Uterus (tissue), 2 donors: ENCODE measurements at regions not wholly inside any gene's neighbourhood (a gene's known extent, or its start where the extent isn't known, plus 50 kb on each side); places are given as distances from the start of the nearest gene placed in this dataset.

ENCODE experiments used
- POLR2A ChIP-seq, 2 donors: fragments of 450-650 bp; IDR thresholded peaks; one replicate each; pipeline ENCODE4 v1.6.1; 2016; ENCODE audit warnings: antibody characterized with exemption in 2 of 2, mild to moderate bottlenecking in 1 of 2, moderate library complexity in 1 of 2
- TF ChIP-seq, protein P1 (sequence below), 4 experiments: fragments of 200-600 bp in 2 of 4; fragments of 450-650 bp in 2 of 4; sonication (generic) in 2 of 4; IDR thresholded peaks; one replicate each; pipeline ENCODE4 v1.5.1; 2016 to 2019; ENCODE audit warnings: antibody characterized with exemption in 4 of 4, mild to moderate bottlenecking in 2 of 4, moderate library complexity in 1 of 4

DNA sequence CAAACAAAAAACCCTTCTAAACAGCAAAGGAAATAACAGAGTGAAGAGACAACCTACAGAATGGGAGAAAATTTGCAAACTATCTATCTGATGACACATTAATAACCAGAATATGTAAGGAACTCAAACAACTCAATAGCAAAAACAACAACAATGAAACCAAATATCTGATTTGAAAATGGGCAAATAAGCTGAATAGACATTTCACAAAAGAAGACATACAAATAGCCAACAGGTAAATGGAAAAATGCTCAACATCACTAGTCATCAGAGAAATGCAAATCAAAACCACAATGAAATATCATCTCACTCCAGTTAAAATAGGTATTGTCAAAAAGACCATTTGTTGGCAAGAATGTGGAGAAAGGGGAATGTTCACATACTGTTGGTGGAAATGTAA lies 57.6 kb upstream of the RC3H1 start:
- TF ChIP-seq, protein P1, sequence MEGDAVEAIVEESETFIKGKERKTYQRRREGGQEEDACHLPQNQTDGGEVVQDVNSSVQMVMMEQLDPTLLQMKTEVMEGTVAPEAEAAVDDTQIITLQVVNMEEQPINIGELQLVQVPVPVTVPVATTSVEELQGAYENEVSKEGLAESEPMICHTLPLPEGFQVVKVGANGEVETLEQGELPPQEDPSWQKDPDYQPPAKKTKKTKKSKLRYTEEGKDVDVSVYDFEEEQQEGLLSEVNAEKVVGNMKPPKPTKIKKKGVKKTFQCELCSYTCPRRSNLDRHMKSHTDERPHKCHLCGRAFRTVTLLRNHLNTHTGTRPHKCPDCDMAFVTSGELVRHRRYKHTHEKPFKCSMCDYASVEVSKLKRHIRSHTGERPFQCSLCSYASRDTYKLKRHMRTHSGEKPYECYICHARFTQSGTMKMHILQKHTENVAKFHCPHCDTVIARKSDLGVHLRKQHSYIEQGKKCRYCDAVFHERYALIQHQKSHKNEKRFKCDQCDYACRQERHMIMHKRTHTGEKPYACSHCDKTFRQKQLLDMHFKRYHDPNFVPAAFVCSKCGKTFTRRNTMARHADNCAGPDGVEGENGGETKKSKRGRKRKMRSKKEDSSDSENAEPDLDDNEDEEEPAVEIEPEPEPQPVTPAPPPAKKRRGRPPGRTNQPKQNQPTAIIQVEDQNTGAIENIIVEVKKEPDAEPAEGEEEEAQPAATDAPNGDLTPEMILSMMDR (IDR thresholded peaks at IDR 0.05) = no peak
- TF ChIP-seq POLR2A (IDR thresholded peaks at IDR 0.05) = no peak
